Stimulated activated CD4-positive, alpha-beta T cell treated with anti-CD3 and anti-CD28 coated beads, Interleukin-4, amount 100 ng/mL, for 4 hours (primary cell): ENCODE measurements at regions not wholly inside any gene's neighbourhood (a gene's known extent, or its start where the extent isn't known, plus 50 kb on each side); places are given as distances from the start of the nearest gene placed in this dataset.
"Not testable (repeated sequence)": the region's sequence is repeated elsewhere in the genome, so short reads cannot be mapped to it uniquely, and the experiment has no call there.

Source experiments
- DNase-seq, 2 experiments: peaks; one replicate each; pipeline ENCODE4 v3.0.0-alpha.2; 2020

GRCh38 chr11:64428693-64429092 lies 69.7 kb downstream of the RPS6KA4 start:
- no peak for DNase-seq

- DNase-seq, result no peak
These were observed 71.0 kb downstream of the RPS6KA4 start for GRCh38 chr11:64429970-64430369.

- no peak for DNase-seq
These were observed 71.7 kb downstream of the RPS6KA4 start for GRCh38 chr11:64430645-64431044.

- DNase-seq, result no peak
These were observed 77.0 kb downstream of the RPS6KA4 start for GRCh38 chr11:64436000-64436399.

- no peak for DNase-seq
These were observed 78.5 kb downstream of the RPS6KA4 start for GRCh38 chr11:64437426-64437825.

GRCh38 chr11:64438986-64439771 lies 80.2 kb downstream of the RPS6KA4 start:
- no peak for DNase-seq

GRCh38 chr11:64439772-64440491 lies 81.0 kb downstream of the RPS6KA4 start:
- DNase-seq, result not testable (repeated sequence)

- DNase-seq, result no peak
These were observed 82.2 kb downstream of the RPS6KA4 start for GRCh38 chr11:64441127-64441526.

- no peak for DNase-seq
These were observed 84.0 kb downstream of the RPS6KA4 start for GRCh38 chr11:64443001-64443400.

GRCh38 chr11:64444838-64445441 lies 86.0 kb downstream of the RPS6KA4 start:
- no peak for DNase-seq

- DNase-seq, result no peak
These were observed 86.7 kb downstream of the RPS6KA4 start for GRCh38 chr11:64445651-64446050.

- DNase-seq, result no peak
These were observed 89.1 kb downstream of the RPS6KA4 start for GRCh38 chr11:64447831-64448598.

- DNase-seq, result peak; percentile 57 to 71
These were observed 89.8 kb downstream of the RPS6KA4 start for GRCh38 chr11:64448599-64449380.

- DNase-seq, result peak; percentile 64 to 70
These were observed 90.6 kb downstream of the RPS6KA4 start for GRCh38 chr11:64449381-64450167.

- no peak for DNase-seq
These were observed 91.2 kb downstream of the RPS6KA4 start for GRCh38 chr11:64450168-64450560.

GRCh38 chr11:64451856-64452255 lies 92.9 kb downstream of the RPS6KA4 start:
- no peak for DNase-seq

GRCh38 chr11:64453466-64453865 lies 94.5 kb downstream of the RPS6KA4 start:
- DNase-seq, result no peak

- no peak for DNase-seq
These were observed 96.7 kb downstream of the RPS6KA4 start for GRCh38 chr11:64455456-64456261.

- DNase-seq, result no peak
These were observed 97.8 kb downstream of the RPS6KA4 start for GRCh38 chr11:64456509-64457320.
